SH-SY5Y (cell line): ENCODE measurements at regions not wholly inside any gene's neighbourhood (a gene's known extent, or its start where the extent isn't known, plus 50 kb on each side); places are given as distances from the start of the nearest gene placed in this dataset.

Experiments
- GATA2 ChIP-seq: IDR thresholded peaks from 2 replicates; pipeline ENCODE4 v1.6.1; 2011; ENCODE audit warnings: mild to moderate bottlenecking, low read depth, low read length
- GATA3 ChIP-seq: IDR thresholded peaks from 2 replicates; pipeline ENCODE4 v1.6.1; 2011; ENCODE audit warnings: low read depth, mild to moderate bottlenecking, low read length, moderate library complexity

DNA sequence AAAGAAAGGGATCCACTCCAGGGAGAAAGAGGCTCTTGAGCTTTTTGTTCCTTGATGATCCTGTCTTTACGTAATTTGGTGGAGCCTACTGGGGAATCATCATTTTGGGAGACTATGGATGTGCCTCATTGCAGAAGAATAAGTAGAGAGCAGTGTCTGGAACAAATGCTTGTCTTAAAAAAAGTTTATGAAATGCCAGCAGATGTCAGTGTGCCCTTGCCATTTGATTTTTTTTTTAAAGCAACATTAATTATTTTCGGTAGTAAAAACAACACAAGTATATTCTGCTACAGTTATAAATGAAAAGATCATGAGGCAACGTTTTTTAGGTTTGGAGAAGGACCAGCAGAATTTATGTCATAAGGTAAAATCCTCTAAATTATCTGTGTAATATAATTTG is 934.8 kb upstream of the EEF2KMT start:
- no peak for TF ChIP-seq GATA3
- no peak for TF ChIP-seq GATA2

DNA sequence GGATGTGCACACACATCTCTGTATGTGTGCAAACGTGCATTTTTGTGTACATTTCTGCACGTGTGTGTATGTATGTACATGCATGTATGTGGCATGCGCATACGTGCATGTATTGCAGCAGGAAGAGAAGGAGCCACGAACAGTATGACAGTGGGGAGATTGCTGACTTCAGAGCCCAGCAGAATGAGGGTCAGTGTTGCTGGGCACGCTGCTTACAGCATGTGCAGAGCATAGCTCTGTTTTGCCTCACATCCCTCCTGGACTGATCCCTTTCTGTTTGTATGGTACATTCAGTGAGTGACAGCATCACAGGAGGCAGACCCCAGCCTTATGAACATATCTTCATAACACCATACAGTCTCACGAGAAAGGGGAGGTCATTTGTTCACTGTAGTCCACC is 934.0 kb upstream of the EEF2KMT start:
- TF ChIP-seq GATA3 (no peak), GATA2 (no peak)

DNA sequence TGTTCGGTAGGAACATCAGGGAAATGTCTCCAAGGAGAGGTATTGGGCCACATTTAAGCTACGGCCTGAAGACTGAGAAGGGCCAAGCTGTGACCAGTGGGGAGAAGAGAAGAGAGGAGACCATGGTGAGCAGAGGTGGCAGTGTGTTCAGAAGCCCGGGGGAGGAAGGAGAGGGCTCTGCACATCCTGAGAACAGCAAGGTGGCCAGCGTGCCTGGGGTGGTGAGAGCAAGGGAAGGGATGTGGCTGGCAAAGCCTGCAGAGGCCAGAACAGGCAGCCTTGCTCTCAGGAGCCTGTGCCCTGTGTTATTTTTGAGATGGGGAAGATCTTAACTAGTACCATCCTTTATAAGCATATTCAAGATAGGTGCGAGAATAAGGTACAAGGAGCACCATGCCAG is 933.5 kb upstream of the EEF2KMT start:
- TF ChIP-seq GATA2 (no peak), GATA3 (no peak)

DNA sequence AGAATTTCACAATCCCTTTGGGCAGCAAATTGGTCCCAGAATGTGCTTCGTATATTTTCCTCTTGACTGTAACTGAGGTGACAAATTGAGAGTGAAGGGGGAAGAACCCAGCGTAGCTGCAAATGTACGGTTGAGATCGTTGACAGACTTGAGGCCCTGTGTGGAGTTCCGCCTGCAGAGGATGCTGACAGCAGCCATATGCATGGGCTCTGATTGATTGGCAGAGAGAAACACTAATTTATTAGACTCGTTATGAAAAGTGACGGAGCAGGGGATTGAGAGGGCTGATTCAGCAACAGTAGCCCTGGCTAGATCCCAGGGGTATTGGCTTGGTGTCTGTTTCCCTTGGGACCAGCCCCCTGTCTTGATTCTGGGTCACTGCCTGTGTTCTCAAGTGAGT is 930.1 kb upstream of the EEF2KMT start:
- TF ChIP-seq GATA2 = no peak
- TF ChIP-seq GATA3 = no peak

DNA sequence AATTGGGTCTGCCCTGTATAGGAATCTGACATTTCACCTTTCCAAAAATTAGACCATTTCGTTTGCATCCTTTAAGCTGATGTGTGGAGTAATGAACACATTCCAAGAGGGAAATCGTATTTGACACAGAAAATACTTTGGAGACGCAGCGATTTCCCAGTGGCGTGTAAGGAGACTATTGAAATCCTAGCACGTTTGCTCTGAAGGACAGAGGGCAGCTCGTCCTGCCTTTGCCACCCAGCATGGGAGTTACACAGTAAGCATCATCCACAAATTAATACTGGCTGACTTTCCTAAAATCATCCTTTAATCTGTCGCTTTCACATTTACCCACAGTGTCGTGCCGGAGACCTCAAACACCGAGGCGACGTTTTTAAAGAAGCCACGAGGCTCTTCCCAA is 925.9 kb upstream of the EEF2KMT start:
- no peak for TF ChIP-seq GATA3

DNA sequence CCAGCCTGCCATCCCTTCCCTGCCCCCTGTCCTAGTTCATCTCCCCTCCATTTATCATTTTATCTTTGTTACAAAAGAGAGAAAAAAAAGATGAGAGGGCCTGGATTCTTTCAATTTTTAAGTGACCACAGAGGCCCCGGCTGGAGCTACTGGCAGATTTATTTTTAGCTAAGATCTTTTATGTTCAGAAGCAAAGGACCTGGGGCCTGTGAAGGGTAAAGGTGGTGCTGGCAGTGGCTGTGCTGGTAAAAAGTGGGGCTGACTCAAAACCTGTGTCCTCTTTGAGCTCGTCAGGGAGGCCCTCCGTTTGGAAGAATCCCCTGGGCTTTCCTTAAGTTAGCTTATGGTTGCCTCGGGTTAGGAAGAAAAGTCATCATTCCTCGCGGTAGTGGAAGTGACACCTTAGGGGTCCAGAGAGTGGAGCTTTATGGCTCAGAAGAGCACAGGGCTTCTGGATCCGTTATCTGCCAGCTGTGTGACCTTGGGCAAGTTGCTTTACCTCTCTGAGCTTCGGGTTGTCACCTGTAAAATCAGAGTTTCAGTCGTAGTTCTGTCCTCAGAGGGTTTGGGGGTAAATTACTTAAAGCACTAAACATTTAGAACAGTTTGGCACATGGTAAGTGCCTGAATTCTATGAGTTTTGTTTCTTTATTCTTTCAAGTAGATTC is 923.8 kb upstream of the EEF2KMT start:
- TF ChIP-seq GATA3 (no peak), GATA2 (no peak)

DNA sequence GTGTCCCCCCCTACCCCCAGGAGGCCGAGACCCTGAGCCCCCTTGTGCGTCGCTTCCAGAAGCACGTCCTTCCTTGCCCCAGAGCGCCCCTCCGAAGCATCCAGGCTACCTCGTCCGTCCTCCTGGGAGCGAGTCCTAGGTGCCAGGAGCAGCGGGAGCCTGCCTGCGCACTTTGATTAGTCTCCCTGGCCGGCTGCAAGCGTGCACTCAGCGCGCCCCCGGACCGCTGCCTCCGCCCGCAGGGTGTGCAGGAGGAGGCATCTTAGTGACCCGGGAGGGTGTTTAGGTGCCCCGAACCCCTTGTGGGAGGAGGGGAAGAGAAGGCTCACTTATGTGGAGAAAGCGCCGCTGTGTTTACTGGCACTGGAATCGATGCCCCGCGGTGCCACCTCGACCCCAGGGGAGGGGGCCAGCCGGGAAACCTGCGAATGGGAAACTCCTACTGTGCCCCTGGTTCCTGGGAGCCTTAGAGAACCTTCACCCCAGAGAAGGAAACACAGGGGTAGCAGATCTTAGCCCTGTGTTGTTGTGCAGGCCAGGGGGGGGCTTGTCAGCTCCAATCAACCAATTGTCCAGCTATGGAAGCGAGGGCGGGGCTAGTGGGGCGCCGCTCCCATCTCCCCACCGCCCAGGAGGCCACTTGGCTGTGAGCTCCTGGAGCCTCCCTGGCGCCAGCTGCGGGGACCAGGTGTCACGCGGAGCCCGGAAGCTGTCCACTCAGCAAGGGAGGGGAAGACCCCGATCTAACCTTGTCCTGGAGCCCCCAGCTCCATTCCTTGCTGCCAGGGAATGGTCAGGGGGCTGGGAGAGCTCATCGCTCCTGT is 922.8 kb upstream of the EEF2KMT start:
- TF ChIP-seq GATA3 (no peak), GATA2 (no peak)

DNA sequence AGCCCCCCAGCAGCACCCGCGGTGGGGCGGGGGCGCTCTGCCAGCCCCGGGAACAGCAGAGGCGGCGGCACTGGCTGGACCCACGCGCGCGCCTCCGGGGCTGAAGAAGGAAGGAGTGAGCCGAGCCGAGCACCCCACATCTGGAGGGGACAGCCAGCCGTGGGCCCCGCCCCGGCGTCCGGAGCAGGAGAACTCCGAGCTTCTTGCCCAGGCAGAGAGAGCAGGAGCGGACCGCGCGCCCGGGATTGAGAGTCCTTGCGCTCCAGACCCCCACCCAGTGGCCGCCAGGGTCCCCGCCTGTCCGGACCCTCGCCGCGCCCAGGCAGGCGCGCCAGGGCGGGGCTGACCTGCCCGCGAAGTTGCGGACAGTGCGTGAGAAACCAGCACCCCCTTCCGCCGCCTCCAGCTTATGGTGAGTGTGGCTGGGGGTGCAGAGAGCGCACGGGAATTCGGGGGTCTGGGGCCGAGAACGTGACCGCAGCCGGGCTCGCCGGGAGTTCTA is 921.9 kb upstream of the EEF2KMT start:
- TF ChIP-seq GATA2 (no peak), GATA3 (no peak)

DNA sequence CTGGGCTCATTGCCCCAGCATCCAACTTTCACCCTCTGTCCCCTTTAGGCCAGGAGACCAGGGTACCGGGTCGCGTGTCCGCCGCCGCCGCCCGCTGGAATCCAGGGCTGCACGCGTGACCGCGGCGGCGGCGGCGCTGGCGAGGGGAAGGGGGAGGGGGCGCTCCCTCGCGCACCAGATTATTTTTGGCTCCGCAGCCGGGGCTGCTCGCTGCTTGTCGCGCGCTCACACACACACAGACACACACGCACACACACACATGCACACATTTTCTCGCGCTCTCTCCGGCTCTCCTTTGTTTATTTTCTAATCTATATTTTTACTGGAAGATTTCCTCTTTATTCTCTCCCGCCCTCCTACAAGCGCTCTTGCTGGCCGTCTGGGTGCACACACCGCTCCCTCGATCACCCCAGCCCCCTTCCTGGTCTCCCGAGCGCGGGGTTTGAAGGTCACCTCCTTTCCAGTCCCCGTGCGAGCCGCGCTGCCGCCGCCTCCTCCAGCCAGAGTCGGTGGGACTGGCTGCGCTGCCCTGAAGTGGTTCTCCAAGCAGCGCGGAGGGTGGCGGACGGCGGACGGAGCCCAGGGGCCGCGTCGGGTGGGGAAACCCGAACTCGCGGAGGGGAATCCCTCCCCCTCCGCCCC is 921.4 kb upstream of the EEF2KMT start:
- TF ChIP-seq GATA3 = no peak
- no peak for TF ChIP-seq GATA2

DNA sequence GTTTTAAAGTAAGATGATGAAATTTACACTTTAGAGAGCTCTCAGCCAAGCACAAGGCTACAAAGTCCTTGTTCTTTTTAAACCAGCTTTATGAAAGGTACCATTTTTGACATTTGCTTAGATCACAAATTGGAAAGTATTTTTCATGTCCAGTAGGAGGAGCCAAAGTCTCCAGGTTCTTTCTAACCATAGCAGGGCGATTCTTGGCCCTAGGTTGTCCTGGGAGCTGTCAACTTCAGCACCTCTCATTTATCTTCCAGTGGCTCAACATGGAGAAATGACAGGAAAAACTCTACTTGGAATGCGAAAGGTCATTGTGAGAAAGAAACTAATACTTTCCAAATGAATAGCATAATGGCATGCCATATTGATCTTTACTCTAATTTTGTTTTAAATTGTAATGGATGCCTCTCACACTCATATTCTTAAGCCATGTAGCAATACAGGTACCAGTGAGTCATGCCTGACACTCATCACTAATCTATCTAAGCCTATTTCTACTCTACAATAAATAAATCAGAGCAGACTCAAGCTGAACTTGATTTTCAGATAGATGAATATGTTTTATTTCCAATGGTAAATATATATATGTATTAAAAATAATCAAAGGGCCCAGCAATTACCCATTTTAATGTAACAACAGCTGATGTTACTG is 919.1 kb upstream of the EEF2KMT start:
- TF ChIP-seq GATA3 (no peak), GATA2 (no peak)

DNA sequence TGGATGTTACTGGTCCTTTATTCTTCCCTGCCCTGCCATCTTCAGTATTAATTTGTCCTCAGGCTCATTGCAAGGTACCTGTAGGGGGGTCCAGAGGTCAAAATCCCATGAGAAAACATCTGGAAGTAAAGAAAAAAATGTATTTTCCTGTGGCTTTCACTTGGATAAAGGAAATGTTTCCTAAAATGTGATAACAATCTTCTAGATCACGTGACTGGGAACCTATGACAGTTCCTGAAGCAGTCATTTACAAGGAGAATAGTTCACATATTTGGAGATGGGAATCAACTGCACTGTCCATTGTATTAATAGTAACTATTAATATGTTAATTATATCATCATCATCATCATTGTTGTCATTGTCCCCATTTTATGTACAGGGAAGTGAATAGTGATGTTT is 915.1 kb upstream of the EEF2KMT start:
- TF ChIP-seq GATA3 (no peak), GATA2 (no peak)

DNA sequence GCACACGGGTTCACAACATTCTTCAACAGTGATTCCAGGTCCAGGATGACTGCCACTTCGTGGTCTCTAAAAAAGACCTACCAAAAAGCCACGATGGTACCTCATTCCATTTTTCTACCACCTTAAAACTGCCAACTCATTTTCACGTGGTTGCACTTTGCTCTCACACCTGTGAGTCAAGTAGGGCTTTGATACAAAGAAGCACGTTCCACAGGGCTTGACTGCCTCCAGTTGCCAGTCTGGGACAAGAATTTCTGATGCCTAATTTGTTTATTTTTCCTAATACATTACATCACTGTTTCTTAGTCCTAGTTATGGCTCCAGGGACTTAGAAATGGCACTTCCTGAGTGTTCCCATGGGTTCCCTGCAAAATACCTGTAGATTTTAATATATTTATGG is 911.6 kb upstream of the EEF2KMT start:
- TF ChIP-seq GATA3 = no peak
- TF ChIP-seq GATA2 = no peak

DNA sequence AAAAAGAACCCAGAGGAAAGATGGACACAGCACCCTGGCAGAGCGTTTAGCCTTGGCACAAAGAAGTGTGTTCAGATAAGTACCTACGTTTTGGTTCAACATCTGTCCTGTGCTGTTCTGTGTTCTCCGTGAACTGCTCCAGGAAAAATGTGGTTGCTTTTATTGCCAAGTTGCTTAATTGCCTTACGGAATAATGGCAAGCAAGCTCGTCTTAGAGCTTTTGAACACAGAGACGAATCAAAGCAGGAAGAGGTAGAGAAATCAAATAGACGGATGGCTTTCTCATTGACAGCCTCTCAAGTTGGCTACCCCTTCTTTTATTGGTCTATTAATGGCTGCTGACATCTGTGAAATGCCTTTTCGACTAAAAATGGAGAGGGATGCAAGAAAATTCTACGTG is 911.1 kb upstream of the EEF2KMT start:
- no peak for TF ChIP-seq GATA2
- TF ChIP-seq GATA3 = no peak

DNA sequence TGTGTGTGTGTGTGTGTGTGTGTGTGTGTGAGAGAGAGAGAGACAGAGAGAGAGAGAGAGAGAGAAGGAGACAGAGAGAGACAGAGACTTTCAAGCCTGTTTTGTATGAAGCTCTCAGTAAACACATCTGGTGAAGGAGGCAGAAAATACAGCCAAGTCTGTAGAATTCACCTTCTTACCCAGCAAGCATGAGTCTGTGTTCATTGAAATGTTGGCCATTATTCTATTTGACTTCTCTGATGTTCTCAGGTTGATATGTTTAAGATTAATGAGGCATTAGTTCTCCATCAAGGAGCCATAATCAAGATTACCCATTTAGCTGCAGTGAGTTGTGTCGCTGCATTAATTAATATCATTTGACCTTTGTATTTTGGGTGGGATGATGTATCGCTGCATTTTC is 895.8 kb upstream of the EEF2KMT start:
- TF ChIP-seq GATA2 (no peak), GATA3 (no peak)

DNA sequence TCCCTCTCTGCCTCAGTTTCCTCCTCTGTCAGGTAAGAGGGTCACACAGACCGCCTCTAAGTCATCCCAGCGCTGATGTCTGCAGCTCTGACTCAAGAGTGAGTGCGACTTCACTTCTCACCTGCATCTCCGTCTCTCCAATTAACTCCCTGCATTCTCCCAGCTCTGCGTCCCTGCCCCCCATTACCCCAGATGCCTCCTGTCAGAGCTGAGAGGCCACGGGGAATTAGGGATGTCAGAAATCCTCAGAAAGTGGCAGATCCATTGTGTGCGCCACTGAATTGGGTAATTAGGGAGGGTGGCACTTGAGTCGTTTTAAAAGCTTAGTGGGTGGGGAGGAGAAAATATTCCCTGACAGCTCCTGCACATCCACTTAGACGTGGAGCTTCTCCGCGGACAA is 885.4 kb upstream of the EEF2KMT start:
- TF ChIP-seq GATA2 (no peak), GATA3 (no peak)
